ENCODE measurements at regions not wholly inside any gene's neighbourhood (a gene's known extent, or its start where the extent isn't known, plus 50 kb on each side); places are given as distances from the start of the nearest gene placed in this dataset.

- Histone ChIP-seq H4K8ac (ENCODE audit: low read depth in 2 of 2, low read length in 2 of 2) (no peak overlapping the region), H4K91ac (ENCODE audit: insufficient read depth, low read depth, low read length) (no peak overlapping the region), H3K18ac (ENCODE audit: low read depth, low read length) (no peak overlapping the region), H4K20me1 (ENCODE audit: insufficient read depth, low read length) (no peaks in the 10 kb centered on the region), H3K4me1 (ENCODE audit: control insufficient read depth, insufficient read depth, low read length) (no peaks in the 10 kb centered on the region), H3K27ac (ENCODE audit: insufficient read depth, low read length) (no peak overlapping the region), H3K56ac (ENCODE audit: extremely low read depth, insufficient read depth, low read length) (no peak overlapping the region), H3K9me3 (ENCODE audit: control insufficient read depth, insufficient read depth, low read length) (no peaks in the 10 kb centered on the region), H3K9ac (ENCODE audit: low read depth, low read length) (no peak overlapping the region), H2AK5ac (ENCODE audit: low read depth, low read length) (no peak overlapping the region), H3K27me3 (ENCODE audit: control insufficient read depth, insufficient read depth, low read length) (no peaks in the 10 kb centered on the region), H3K4me3 (ENCODE audit: insufficient read depth, low read depth, low read length) (no peak overlapping the region), H3K4ac (ENCODE audit: low read depth, low read length) (no peak overlapping the region), H2AK9ac (replicated peaks; ENCODE audit: low read depth, low read length, poor library complexity) (no peak overlapping the region), H3K14ac (replicated peaks; ENCODE audit: low read depth, low read length) (no peak overlapping the region), H3K9me1 (ENCODE audit: insufficient read depth, low read length) (no peaks in the 10 kb centered on the region), H2BK20ac (ENCODE audit: low read depth, low read length) (no peak overlapping the region), H2AFZ (replicated peaks; ENCODE audit: low read length, poor library complexity) (no peak overlapping the region), H4K5ac (ENCODE audit: low read depth, low read length) (no peak overlapping the region), H3K79me1 (ENCODE audit: low read depth in 1 of 2, low read length in 2 of 2) (no peaks in the 10 kb centered on the region), H2BK120ac (ENCODE audit: low read depth, low read length) (no peak overlapping the region), H3K36me3 (ENCODE audit: control insufficient read depth, insufficient read depth, low read length) (no peaks in the 10 kb centered on the region), H3K4me2 (ENCODE audit: low read depth, low read length) (no peak overlapping the region), H2BK5ac (ENCODE audit: low read depth, low read length, poor library complexity, severe bottlenecking) (no peak overlapping the region), H2BK15ac (ENCODE audit: low read depth, low read length) (no peak overlapping the region), H3K23ac (ENCODE audit: low read depth, low read length) (no peak overlapping the region)
- BruUV-seq (replicated peaks) = no TSS peak
- POLR2A ChIA-PET (ENCODE audit: unreplicated experiment) = no interaction called here
- no peak for TF ChIP-seq BHLHE40 (IDR thresholded peaks at IDR 0.05; ENCODE audit: low read depth, low read length)
- TF ChIP-seq NFE2L2 (IDR thresholded peaks at IDR 0.05; ENCODE audit: low read depth, low read length) = no peak
- no peak for TF ChIP-seq CHD1 (IDR thresholded peaks at IDR 0.05; ENCODE audit: low read depth, low read length)
- no peak for TF ChIP-seq POLR2A (IDR thresholded peaks at IDR 0.05; ENCODE audit: low read depth, low read length)
- TF ChIP-seq, protein P1, sequence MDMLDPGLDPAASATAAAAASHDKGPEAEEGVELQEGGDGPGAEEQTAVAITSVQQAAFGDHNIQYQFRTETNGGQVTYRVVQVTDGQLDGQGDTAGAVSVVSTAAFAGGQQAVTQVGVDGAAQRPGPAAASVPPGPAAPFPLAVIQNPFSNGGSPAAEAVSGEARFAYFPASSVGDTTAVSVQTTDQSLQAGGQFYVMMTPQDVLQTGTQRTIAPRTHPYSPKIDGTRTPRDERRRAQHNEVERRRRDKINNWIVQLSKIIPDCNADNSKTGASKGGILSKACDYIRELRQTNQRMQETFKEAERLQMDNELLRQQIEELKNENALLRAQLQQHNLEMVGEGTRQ (IDR thresholded peaks at IDR 0.05; ENCODE audit: low read depth, low read length) = no peak
- no peak for TF ChIP-seq ELK1 (IDR thresholded peaks at IDR 0.05; ENCODE audit: borderline replicate concordance, low read depth, low read length)
- TF ChIP-seq MAZ (IDR thresholded peaks at IDR 0.05; ENCODE audit: borderline replicate concordance, low read depth, low read length) = no peak
- TF ChIP-seq CTCF (conservative IDR thresholded peaks at IDR 0.05; ENCODE audit: low read depth, low read length) = no peak
- no peak for TF ChIP-seq MAFK (IDR thresholded peaks at IDR 0.05; ENCODE audit: low read depth, low read length)
- no peak for TF ChIP-seq RFX5 (IDR thresholded peaks at IDR 0.05; ENCODE audit: low read depth, low read length)
- no peak for TF ChIP-seq MXI1 (IDR thresholded peaks at IDR 0.05; ENCODE audit: borderline replicate concordance, low read depth, low read length)
- no peak for TF ChIP-seq CEBPB (IDR thresholded peaks at IDR 0.05; ENCODE audit: low read depth, low read length)
- TF ChIP-seq SMC3 (IDR thresholded peaks at IDR 0.05; ENCODE audit: low read depth, low read length) = no peak
- no peak for TF ChIP-seq RCOR1 (IDR thresholded peaks at IDR 0.05; ENCODE audit: insufficient replicate concordance, low read length)
- no peak for TF ChIP-seq FOS (IDR thresholded peaks at IDR 0.05; ENCODE audit: low read depth, low read length)
- no peak for TF ChIP-seq RAD21 (IDR thresholded peaks at IDR 0.05; ENCODE audit: low read length)
- DNase-seq (no peak), ATAC-seq (ENCODE audit: low read depth) (no peak)
- dilution Hi-C loops (cut with HindIII; ENCODE audit: low sequenced_read_pairs, unreplicated experiment) (no loop called here), intact Hi-C loops (cut with micrococcal nuclease) (no loop called here), in situ Hi-C loops (cut with MboI; ENCODE audit: low sequenced_read_pairs) (no loop called here)
- CTCF ChIA-PET = no interaction called here
Measured at GRCh38 chr4:22881411-22881810, 188.7 kb downstream of the GBA3 start.
